Panc1 (cell line): ENCODE measurements at regions not wholly inside any gene's neighbourhood (a gene's known extent, or its start where the extent isn't known, plus 50 kb on each side); places are given as distances from the start of the nearest gene placed in this dataset.

Experiments used
- ATAC-seq: fragments of 200-7000 bp; cut with Tn5 transposase; 2 replicates; pipeline ENCODE4 v1.9.1; 2020; ENCODE audit warnings: mild to moderate bottlenecking, moderate library complexity
- BruUV-seq: library from RNA; stranded (reverse); fragments of 400-500 nt; replicated peaks from 2 replicates; lab custom pipeline; 2021; lab: Mats Ljungman, UMichigan
- CTCF ChIA-PET: fragments of 300-600 bp; sonication (Branson Sonifier 250); formaldehyde crosslinking; loops from one replicate; lab custom pipeline; 2022; ENCODE audit warnings: antibody characterized with exemption; lab: Charles Lee
- POLR2A ChIA-PET: fragments of 300-600 bp; sonication (Branson Sonifier 250); formaldehyde crosslinking; loops from one replicate; lab custom pipeline; 2022; ENCODE audit warnings: antibody characterized with exemption; lab: Charles Lee
- DNase-seq: peaks from one replicate; pipeline ENCODE4 v3.0.0-alpha.2; 2010; ENCODE audit warnings: low read depth, low spot score
- H3K27ac ChIP-seq: 2 replicates; pipeline ENCODE4 v1.5.1; 2011; ENCODE audit warnings: mild to moderate bottlenecking, low read length, inconsistent platforms
- H3K27me3 ChIP-seq: fragments of 200-500 bp; sonication (Bioruptor generic); 2 replicates; pipeline ENCODE4 v1.6.0; 2014; ENCODE audit warnings: low read length, inconsistent platforms; ENCODE audit not compliant: control insufficient read depth, insufficient read depth
- H3K36me3 ChIP-seq: fragments of 200-500 bp; sonication (Bioruptor generic); 2 replicates; pipeline ENCODE4 v1.5.1; 2014; ENCODE audit warnings: inconsistent platforms, mild to moderate bottlenecking, low read length, moderate library complexity; ENCODE audit not compliant: control insufficient read depth, insufficient read depth
- H3K4me1 ChIP-seq: 2 replicates; pipeline ENCODE4 v1.5.1; 2011; ENCODE audit warnings: inconsistent platforms, mild to moderate bottlenecking, low read length, moderate library complexity; ENCODE audit not compliant: control insufficient read depth, insufficient read depth
- H3K4me3 ChIP-seq, 2 experiments: 2 replicates each; pipeline ENCODE4 v1.5.1; 2011 to 2012; ENCODE audit warnings: low read depth in 2 of 2, low read length in 2 of 2, mild to moderate bottlenecking in 2 of 2, inconsistent platforms in 1 of 2, moderate library complexity in 1 of 2
- H3K9me3 ChIP-seq: fragments of 200-500 bp; sonication (Bioruptor generic); 2 replicates; pipeline ENCODE4 v1.5.1; 2014; ENCODE audit warnings: low read depth, mild to moderate bottlenecking, inconsistent platforms, low read length, moderate library complexity; ENCODE audit not compliant: control insufficient read depth, insufficient read depth
- CTCF ChIP-seq: fragments of 450-650 bp; IDR thresholded peaks from 2 replicates; pipeline ENCODE4 v1.5.1; 2017; ENCODE audit warnings: mild to moderate bottlenecking
- POLR2AphosphoS5 ChIP-seq: IDR thresholded peaks from 2 replicates; pipeline ENCODE4 v1.6.1; 2012; ENCODE audit warnings: mild to moderate bottlenecking, low read depth, low read length, moderate library complexity
- SIN3A ChIP-seq: IDR thresholded peaks from 2 replicates; pipeline ENCODE4 v1.6.1; 2012; ENCODE audit warnings: low read depth, mild to moderate bottlenecking, low read length, moderate library complexity, borderline replicate concordance; ENCODE audit not compliant: insufficient read depth
- TCF7L2 ChIP-seq: IDR thresholded peaks from 2 replicates; pipeline ENCODE4 v1.6.1; 2011; ENCODE audit warnings: mild to moderate bottlenecking, low read depth, low read length, inconsistent platforms
- in situ Hi-C: cut with HindIII; loops from 2 replicates; pipeline ENCODE4 v1.10.0; 2016; ENCODE audit warnings: low sequenced_read_pairs, low pct_unique_long_range_greater_than_20kb
- intact Hi-C: fragments of 100-400 bp; cut with micrococcal nuclease; formaldehyde crosslinking; loops from one replicate; pipeline ENCODE4 v1.10.0; 2022; ENCODE audit not compliant: unreplicated experiment
- TF ChIP-seq, protein P1 (sequence below), 2 experiments: IDR thresholded peaks; 2 replicates each; pipeline ENCODE4 v1.6.1; 2011 to 2012; ENCODE audit warnings: low read depth in 2 of 2, control low read depth in 1 of 2, low read length in 1 of 2, mild to moderate bottlenecking in 1 of 2, moderate library complexity in 1 of 2; ENCODE audit not compliant: insufficient read depth in 1 of 2

- CTCF ChIA-PET = interaction anchor here (0.6 kb wide), 1 partner anchor 315 kb away, joined by 4 read pairs; no protein-coding TSS in a partner anchor
- no peaks in the 10 kb centered on the region for H3K9me3 ChIP-seq
- H3K27me3 ChIP-seq = no peaks in the 10 kb centered on the region
- ATAC-seq (no peak), DNase-seq (no peak)
- H3K36me3 ChIP-seq = no peaks in the 10 kb centered on the region
- no peak overlapping the region for H3K4me3 ChIP-seq
- POLR2A ChIA-PET = no interaction called here
- in situ Hi-C loops (no loop called here), intact Hi-C loops (no loop called here)
- BruUV-seq = no TSS peak
- H3K27ac ChIP-seq = no peak overlapping the region
- H3K4me1 ChIP-seq = no peaks in the 10 kb centered on the region
- TF ChIP-seq CTCF = no peak
- TF ChIP-seq, protein P1, sequence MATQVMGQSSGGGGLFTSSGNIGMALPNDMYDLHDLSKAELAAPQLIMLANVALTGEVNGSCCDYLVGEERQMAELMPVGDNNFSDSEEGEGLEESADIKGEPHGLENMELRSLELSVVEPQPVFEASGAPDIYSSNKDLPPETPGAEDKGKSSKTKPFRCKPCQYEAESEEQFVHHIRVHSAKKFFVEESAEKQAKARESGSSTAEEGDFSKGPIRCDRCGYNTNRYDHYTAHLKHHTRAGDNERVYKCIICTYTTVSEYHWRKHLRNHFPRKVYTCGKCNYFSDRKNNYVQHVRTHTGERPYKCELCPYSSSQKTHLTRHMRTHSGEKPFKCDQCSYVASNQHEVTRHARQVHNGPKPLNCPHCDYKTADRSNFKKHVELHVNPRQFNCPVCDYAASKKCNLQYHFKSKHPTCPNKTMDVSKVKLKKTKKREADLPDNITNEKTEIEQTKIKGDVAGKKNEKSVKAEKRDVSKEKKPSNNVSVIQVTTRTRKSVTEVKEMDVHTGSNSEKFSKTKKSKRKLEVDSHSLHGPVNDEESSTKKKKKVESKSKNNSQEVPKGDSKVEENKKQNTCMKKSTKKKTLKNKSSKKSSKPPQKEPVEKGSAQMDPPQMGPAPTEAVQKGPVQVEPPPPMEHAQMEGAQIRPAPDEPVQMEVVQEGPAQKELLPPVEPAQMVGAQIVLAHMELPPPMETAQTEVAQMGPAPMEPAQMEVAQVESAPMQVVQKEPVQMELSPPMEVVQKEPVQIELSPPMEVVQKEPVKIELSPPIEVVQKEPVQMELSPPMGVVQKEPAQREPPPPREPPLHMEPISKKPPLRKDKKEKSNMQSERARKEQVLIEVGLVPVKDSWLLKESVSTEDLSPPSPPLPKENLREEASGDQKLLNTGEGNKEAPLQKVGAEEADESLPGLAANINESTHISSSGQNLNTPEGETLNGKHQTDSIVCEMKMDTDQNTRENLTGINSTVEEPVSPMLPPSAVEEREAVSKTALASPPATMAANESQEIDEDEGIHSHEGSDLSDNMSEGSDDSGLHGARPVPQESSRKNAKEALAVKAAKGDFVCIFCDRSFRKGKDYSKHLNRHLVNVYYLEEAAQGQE (IDR thresholded peaks at IDR 0.05; ENCODE audit: insufficient read depth in 1 of 2, low read depth in 2 of 2, low read length in 1 of 2) = no peak
Measured at GRCh38 chr11:70780246-70780535, 381.9 kb downstream of the CTTN start.

- Histone ChIP-seq H3K4me3 (no peak overlapping the region), H3K27ac (no peak overlapping the region), H3K27me3 (no peaks in the 10 kb centered on the region), H3K4me1 (no peaks in the 10 kb centered on the region), H3K36me3 (no peaks in the 10 kb centered on the region), H3K9me3 (no peaks in the 10 kb centered on the region)
- no peak for ATAC-seq
- intact Hi-C loops = no loop called here
- DNase-seq = no peak
- CTCF ChIA-PET = no interaction called here
- TF ChIP-seq TCF7L2 (no peak), SIN3A (no peak), POLR2AphosphoS5 (no peak), CTCF (no peak)
- TF ChIP-seq, protein P1 (IDR thresholded peaks at IDR 0.05; ENCODE audit: insufficient read depth in 1 of 2, low read depth in 2 of 2, low read length in 1 of 2) = no peak
- in situ Hi-C loops = no loop called here
- POLR2A ChIA-PET = interaction anchor here (0.6 kb wide), 1 partner anchor 749 kb away, joined by 3 read pairs; no protein-coding TSS in a partner anchor
- no TSS peak for BruUV-seq
Measured at GRCh38 chr11:70782401-70782913, 384.1 kb downstream of the CTTN start.
